ENCODE measurements at regions not wholly inside any gene's neighbourhood (a gene's known extent, or its start where the extent isn't known, plus 50 kb on each side); places are given as distances from the start of the nearest gene placed in this dataset.

DNA sequence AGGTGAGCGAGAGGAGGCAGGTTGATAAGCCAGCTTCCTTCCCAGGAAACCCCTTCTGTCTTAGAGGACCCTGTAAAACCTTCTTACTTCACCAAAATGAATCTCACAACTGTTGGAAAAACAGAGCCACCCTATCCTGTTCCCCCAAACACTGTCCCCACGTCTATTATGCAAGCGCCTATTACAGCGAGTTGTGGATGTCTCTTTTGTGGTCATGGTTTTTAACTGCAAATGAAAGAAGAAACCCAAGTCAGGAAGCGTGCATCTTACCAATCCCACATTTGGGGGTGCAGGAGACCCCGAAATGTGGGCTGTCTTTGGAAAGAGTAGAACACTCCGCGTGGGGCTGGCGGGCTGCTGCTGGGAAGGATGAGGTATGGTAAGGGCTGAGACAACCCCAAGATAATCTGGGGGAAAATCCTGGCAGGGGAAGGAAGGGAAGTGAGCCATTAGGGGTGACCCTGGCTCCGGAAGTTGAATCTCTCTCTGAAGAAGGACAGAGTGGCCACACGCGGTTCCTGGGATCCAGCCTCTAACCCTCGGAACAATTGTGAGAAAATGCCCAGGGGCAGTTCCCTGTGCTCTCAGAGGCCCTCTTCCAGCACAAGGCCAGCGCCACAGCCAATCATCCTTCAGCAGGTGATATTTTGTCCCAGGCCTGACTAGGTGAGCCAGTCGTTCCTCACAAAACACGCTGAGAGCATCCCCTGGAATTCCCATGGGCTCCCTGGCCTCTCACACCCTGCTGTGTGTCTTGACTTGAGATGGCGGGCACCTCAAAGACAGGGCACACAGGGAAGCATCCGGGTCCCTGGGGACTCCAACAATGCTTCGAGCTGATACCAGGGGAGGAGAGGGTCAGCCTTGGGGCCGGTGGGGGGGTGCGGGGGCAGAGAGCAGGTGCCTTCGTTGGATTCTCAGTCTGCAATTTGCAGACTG lies 168.5 kb upstream of the IRF2BP2 start (continued):
- TF ChIP-seq E4F1 (CRISPR knock-in tag; IDR thresholded peaks at IDR 0.05; ENCODE audit: borderline replicate concordance) (peak; percentile 67; the same call in 1 of the 2 replicates), FOXM1 (IDR thresholded peaks at IDR 0.05; ENCODE audit: low read depth) (no peak), FOXM1 (CRISPR knock-in tag; IDR thresholded peaks at IDR 0.05; ENCODE audit: low read depth) (no peak), HDAC3 (IDR thresholded peaks at IDR 0.05; ENCODE audit: borderline replicate concordance, partially characterized antibody) (no peak), NR1H2 (CRISPR knock-in tag; IDR thresholded peaks at IDR 0.05) (no peak), TOE1 (IDR thresholded peaks at IDR 0.05; ENCODE audit: borderline replicate concordance) (no peak), TOE1 (CRISPR knock-in tag; IDR thresholded peaks at IDR 0.05; ENCODE audit: borderline replicate concordance, low read depth) (no peak), MAZ (CRISPR knock-in tag; conservative IDR thresholded peaks at IDR 0.05 in 1 of 2, IDR thresholded peaks at IDR 0.05 in 1 of 2) (peak in 1 of 2 experiments; percentile 24; a peak in 2 of 4 replicates), BDP1 (IDR thresholded peaks at IDR 0.05; ENCODE audit: insufficient read depth, insufficient read length) (no peak), SREBF1 (IDR thresholded peaks at IDR 0.05; ENCODE audit: borderline replicate concordance, low read depth, low read length) (no peak), SAFB2 (IDR thresholded peaks at IDR 0.05; ENCODE audit: borderline replicate concordance, low read depth, low read length, severe bottlenecking) (no peak), ZNF174 (CRISPR knock-in tag; IDR thresholded peaks at IDR 0.05) (no peak), POLR2H (tag; IDR thresholded peaks at IDR 0.05; ENCODE audit: low read depth) (no peak), MXI1 (IDR thresholded peaks at IDR 0.05; ENCODE audit: low read depth, low read length) (no peak), ETV1 (tag; conservative IDR thresholded peaks at IDR 0.05; ENCODE audit: low read depth) (peak; percentile 37; the same call in 1 of the 2 replicates), JUND (IDR thresholded peaks at IDR 0.05; ENCODE audit: borderline replicate concordance, low read depth, low read length) (no peak), JUND (tag; IDR thresholded peaks at IDR 0.05; ENCODE audit: borderline replicate concordance, low read depth, low read length) (no peak), RBFOX2 (IDR thresholded peaks at IDR 0.05; ENCODE audit: low read depth, low read length) (no peak), DLX4 (CRISPR knock-in tag; IDR thresholded peaks at IDR 0.05) (no peak; the same call in 1 of the 2 replicates), HMG20A (CRISPR knock-in tag; conservative IDR thresholded peaks at IDR 0.05) (no peak), CBFB (CRISPR knock-in tag; IDR thresholded peaks at IDR 0.05) (0 out of 2 replicates have a peak, but pooled peaks have one; percentile 40), SIN3B (IDR thresholded peaks at IDR 0.05; ENCODE audit: low read depth) (0 out of 2 replicates have a peak, but pooled peaks have one; percentile 31), COPS2 (conservative IDR thresholded peaks at IDR 0.05) (no peak), SRF (CRISPR knock-in tag; IDR thresholded peaks at IDR 0.05) (no peak; a peak in 1 of 4 replicates), ZFP1 (CRISPR knock-in tag; IDR thresholded peaks at IDR 0.05) (no peak), ZNF282 (CRISPR knock-in tag; IDR thresholded peaks at IDR 0.05) (no peak), HOXB6 (CRISPR knock-in tag; IDR thresholded peaks at IDR 0.05; ENCODE audit: borderline replicate concordance) (no peak)

Measured in K562 (cell line).